H1 (cell line): ENCODE measurements at regions not wholly inside any gene's neighbourhood (a gene's known extent, or its start where the extent isn't known, plus 50 kb on each side); places are given as distances from the start of the nearest gene placed in this dataset.

Experiments used
- CTCF ChIA-PET: fragments of 300-600 bp; sonication (Branson Sonifier 250); formaldehyde crosslinking; loops from one replicate; lab custom pipeline; 2021; ENCODE audit not compliant: partially characterized antibody; lab: Charles Lee
- POLR2A ChIA-PET: fragments of 300-600 bp; sonication (Branson Sonifier 250); formaldehyde crosslinking; loops from one replicate; lab custom pipeline; 2021; ENCODE audit warnings: inconsistent platforms; ENCODE audit not compliant: partially characterized antibody; lab: Charles Lee
- DNase-seq, 2 experiments: peaks; one replicate each; pipeline versions ENCODE4 v3.0.0 to v3.0.0-alpha.2; 2010 to 2022; ENCODE audit warnings: low spot score in 2 of 2, low read depth in 1 of 2, mixed read lengths in 1 of 2
- FAIRE-seq: peaks from 2 replicates; lab custom pipeline; 2011; peaks lifted over from hg19 to GRCh38; lab: Jason Lieb, UNC
- H2AFZ ChIP-seq: 2 replicates; pipeline ENCODE4 v1.8.1; 2012; ENCODE audit warnings: low read length, inconsistent platforms
- H2AK5ac ChIP-seq: 2 replicates; pipeline ENCODE4 v1.6.1; 2013; ENCODE audit warnings: low read depth, low read length
- H2BK120ac ChIP-seq: replicated peaks from 2 replicates; pipeline ENCODE3; 2013; ENCODE audit warnings: low read depth, low read length, inconsistent platforms
- H2BK12ac ChIP-seq: 2 replicates; pipeline ENCODE4 v1.6.1; 2013; ENCODE audit warnings: low read depth, low read length
- H2BK15ac ChIP-seq: 2 replicates; pipeline ENCODE4 v1.6.1; 2013; ENCODE audit warnings: low read length
- H2BK20ac ChIP-seq: 2 replicates; pipeline ENCODE4 v1.6.1; 2013; ENCODE audit warnings: low read length
- H2BK5ac ChIP-seq: 2 replicates; pipeline ENCODE4 v1.6.1; 2013; ENCODE audit warnings: low read depth, low read length
- H3K14ac ChIP-seq: 2 replicates; pipeline ENCODE4 v1.6.1; 2013; ENCODE audit warnings: inconsistent platforms; ENCODE audit not compliant: insufficient read length
- H3K18ac ChIP-seq: 2 replicates; pipeline ENCODE4 v1.6.1; 2013; ENCODE audit warnings: low read length; ENCODE audit errors: extremely low read depth
- H3K23ac ChIP-seq: 2 replicates; pipeline ENCODE4 v1.6.1; 2013; ENCODE audit warnings: inconsistent platforms; ENCODE audit not compliant: insufficient read length
- H3K23me2 ChIP-seq: 2 replicates; pipeline ENCODE4 v1.6.1; 2013; ENCODE audit warnings: low read depth, low read length
- H3K27ac ChIP-seq: 2 replicates; pipeline ENCODE4 v1.6.1; 2011; ENCODE audit warnings: low read depth, low read length, inconsistent platforms
- H3K27me3 ChIP-seq, 4 experiments: replicated peaks in 1 of 4; 1 replicate in 1 of 4; 2 replicates in 3 of 4; pipeline versions ENCODE4 v1.6.1 to v1.8.1; 2011 to 2013; ENCODE audit warnings: low read length in 3 of 4, mild to moderate bottlenecking in 3 of 4, inconsistent platforms in 2 of 4, mixed read lengths in 2 of 4, moderate library complexity in 1 of 4; ENCODE audit not compliant: control insufficient read depth in 3 of 4, insufficient read depth in 3 of 4; ENCODE audit errors: extremely low read depth in 1 of 4
- H3K36me3 ChIP-seq, 4 experiments: 2 replicates each; pipeline versions ENCODE4 v1.6.1 to v1.8.1; 2011 to 2013; ENCODE audit warnings: mild to moderate bottlenecking in 4 of 4, low read length in 3 of 4, moderate library complexity in 2 of 4, control low read depth in 1 of 4, inconsistent platforms in 1 of 4; ENCODE audit not compliant: insufficient read depth in 4 of 4, control insufficient read depth in 2 of 4
- H3K4ac ChIP-seq: replicated peaks from 2 replicates; pipeline ENCODE3; 2013; ENCODE audit warnings: low read length, low read depth, mixed read lengths, inconsistent platforms; ENCODE audit not compliant: insufficient read length
- H3K4me1 ChIP-seq, 4 experiments: replicated peaks in 1 of 4; 1 replicate in 1 of 4; 2 replicates in 3 of 4; pipeline versions ENCODE4 v1.6.1 to v1.8.1; 2011 to 2013; ENCODE audit warnings: low read length in 3 of 4, inconsistent platforms in 2 of 4, mixed read lengths in 1 of 4; ENCODE audit not compliant: insufficient read depth in 4 of 4, control insufficient read depth in 3 of 4
- H3K4me2 ChIP-seq, 2 experiments: 2 replicates each; pipeline versions ENCODE4 v1.6.1 to v1.8.1; 2011 to 2013; ENCODE audit warnings: low read depth in 2 of 2, low read length in 2 of 2, control low read depth in 1 of 2, inconsistent platforms in 1 of 2, mild to moderate bottlenecking in 1 of 2; ENCODE audit not compliant: insufficient read depth in 1 of 2
- H3K4me3 ChIP-seq, 4 experiments: fragments of 200-600, 300-600 bp in 1 of 4; sonication (generic), shearing (Covaris generic), sonication (Bioruptor Twin) in 1 of 4; 2 replicates each; pipeline versions ENCODE4 v1.5.1 to v1.8.1; 2011 to 2016; ENCODE audit warnings: low read length in 4 of 4, low read depth in 3 of 4, control low read depth in 2 of 4, inconsistent platforms in 2 of 4, mild to moderate bottlenecking in 2 of 4, mixed read lengths in 1 of 4, moderate library complexity in 1 of 4; ENCODE audit not compliant: insufficient read depth in 2 of 4; ENCODE audit errors: extremely low read depth in 1 of 4
- H3K56ac ChIP-seq: replicated peaks from 2 replicates; pipeline ENCODE3; 2013; ENCODE audit warnings: low read depth, mild to moderate bottlenecking, mixed read lengths, low read length, inconsistent platforms; ENCODE audit not compliant: insufficient read length
- H3K79me1 ChIP-seq: 2 replicates; pipeline ENCODE4 v1.6.1; 2013; ENCODE audit warnings: low read depth, low read length, control low read depth
- H3K79me2 ChIP-seq, 2 experiments: 2 replicates each; pipeline versions ENCODE4 v1.6.1 to v1.8.1; 2012 to 2013; ENCODE audit warnings: low read length in 2 of 2, mild to moderate bottlenecking in 2 of 2, inconsistent platforms in 1 of 2; ENCODE audit not compliant: insufficient read depth in 2 of 2, control insufficient read depth in 1 of 2
- H3K9ac ChIP-seq, 4 experiments: replicated peaks in 1 of 4; 1 replicate in 1 of 4; 2 replicates in 3 of 4; pipeline versions ENCODE4 v1.6.1 to v1.8.1; 2011 to 2013; ENCODE audit warnings: low read depth in 3 of 4, low read length in 3 of 4, control low read depth in 2 of 4, mild to moderate bottlenecking in 2 of 4, moderate library complexity in 2 of 4, inconsistent platforms in 1 of 4; ENCODE audit errors: extremely low read depth in 1 of 4
- H3K9me3 ChIP-seq, 2 experiments: 2 replicates each; pipeline versions ENCODE4 v1.6.1 to v1.8.1; 2012 to 2013; ENCODE audit warnings: mild to moderate bottlenecking in 2 of 2, moderate library complexity in 2 of 2, control low read depth in 1 of 2, inconsistent platforms in 1 of 2, low read depth in 1 of 2, low read length in 1 of 2, mixed read lengths in 1 of 2; ENCODE audit not compliant: insufficient read depth in 2 of 2
- H4K20me1 ChIP-seq, 2 experiments: replicated peaks in 1 of 2; 2 replicates each; pipeline versions ENCODE3 to v1.8.1; 2011 to 2013; ENCODE audit warnings: inconsistent platforms in 2 of 2, low read length in 2 of 2, mild to moderate bottlenecking in 1 of 2; ENCODE audit not compliant: insufficient read depth in 2 of 2, control insufficient read depth in 1 of 2
- H4K5ac ChIP-seq: 2 replicates; pipeline ENCODE4 v1.6.1; 2013; ENCODE audit warnings: low read length, low read depth, mixed read lengths, inconsistent platforms; ENCODE audit not compliant: insufficient read length
- H4K8ac ChIP-seq: 2 replicates; pipeline ENCODE4 v1.8.0; 2013; ENCODE audit warnings: mild to moderate bottlenecking, moderate library complexity, low read length, inconsistent platforms; ENCODE audit not compliant: insufficient read depth; ENCODE audit errors: extremely low read depth
- H4K91ac ChIP-seq: replicated peaks from 2 replicates; pipeline ENCODE3; 2013; ENCODE audit warnings: low read length, mixed read lengths, inconsistent platforms; ENCODE audit not compliant: insufficient read length
- ATF3 ChIP-seq: IDR thresholded peaks from 2 replicates; pipeline ENCODE4 v1.6.1; 2011; ENCODE audit warnings: low read depth, mild to moderate bottlenecking, low read length; ENCODE audit not compliant: insufficient read depth
- CTBP2 ChIP-seq: IDR thresholded peaks from 2 replicates; pipeline ENCODE4 v1.7.0; 2011; ENCODE audit warnings: borderline replicate concordance, mild to moderate bottlenecking, moderate library complexity, mixed read lengths, low read length; ENCODE audit not compliant: insufficient read depth, insufficient read length
- CTCF ChIP-seq, 3 experiments: IDR thresholded peaks; 1 replicate in 2 of 3; 2 replicates in 1 of 3; pipeline versions ENCODE4 v1.5.1 to v1.6.1; 2011; ENCODE audit warnings: low read length in 3 of 3, mild to moderate bottlenecking in 3 of 3, inconsistent platforms in 2 of 3, low read depth in 1 of 3, moderate library complexity in 1 of 3; ENCODE audit not compliant: insufficient read depth in 1 of 3; ENCODE audit errors: control extremely low read depth in 1 of 3
- EGR1 ChIP-seq: IDR thresholded peaks from 2 replicates; pipeline ENCODE4 v1.6.1; 2011; ENCODE audit warnings: low read depth, low read length, borderline replicate concordance
- HDAC6 ChIP-seq: IDR thresholded peaks from one replicate; pipeline ENCODE4 v1.7.1; 2012; ENCODE audit warnings: low read depth, mild to moderate bottlenecking, inconsistent platforms, low read length, moderate library complexity
- PHF8 ChIP-seq: fragments of 200-600 bp; sonication (generic); conservative IDR thresholded peaks from 2 replicates; pipeline ENCODE4 v1.7.1; 2012; ENCODE audit warnings: low read depth, mild to moderate bottlenecking, inconsistent platforms, low read length, moderate library complexity
- SAP30 ChIP-seq: fragments of 300-600 bp; sonication (generic); IDR thresholded peaks from 2 replicates; pipeline ENCODE4 v1.7.1; 2012; ENCODE audit warnings: low read length, moderate library complexity, mild to moderate bottlenecking, inconsistent platforms; ENCODE audit not compliant: insufficient read depth, insufficient replicate concordance
- SIN3A ChIP-seq, 2 experiments: IDR thresholded peaks in 1 of 2; conservative IDR thresholded peaks in 1 of 2; 2 replicates each; pipeline ENCODE4 v1.6.1; 2011 to 2012; ENCODE audit warnings: low read length in 2 of 2, improper control_type of control experiment in 1 of 2, low read depth in 1 of 2, mild to moderate bottlenecking in 1 of 2
- ZNF274 ChIP-seq: IDR thresholded peaks from 2 replicates; pipeline ENCODE4 v1.7.0; 2012; ENCODE audit warnings: low read length, borderline replicate concordance; ENCODE audit errors: extremely low read depth
- WGBS, 2 experiments: shearing (Covaris generic) in 1 of 2; methylation state at CpG; one replicate each; pipeline versions ENCODE4 v1.1.6 to v1.1.7; 2013 to 2015; ENCODE audit warnings: low lambda C conversion rate in 2 of 2, mixed read lengths in 2 of 2, inconsistent platforms in 1 of 2, low coverage in 1 of 2, missing lambda C conversion rate in 1 of 2; ENCODE audit not compliant: insufficient replicate concordance in 2 of 2, insufficient coverage in 1 of 2, insufficient read length in 1 of 2; ENCODE audit errors: extremely low coverage in 1 of 2, missing lambda C conversion rate in 1 of 2; 5-methylcytosine and 5-hydroxymethylcytosine counted together

GRCh38 chr3:46130631-46131310 is 77.3 kb downstream of the CCR1 start:
- H2BK20ac ChIP-seq = no peak overlapping the region
- no peak overlapping the region for H2BK5ac ChIP-seq
- no peak overlapping the region for H2BK120ac ChIP-seq
- no peak overlapping the region for H4K5ac ChIP-seq
- no peak overlapping the region for H3K18ac ChIP-seq
- H3K23ac ChIP-seq = no peak overlapping the region
- H3K4me3 ChIP-seq = no peak overlapping the region
- H4K20me1 ChIP-seq = no peaks in the 10 kb centered on the region
- H3K9ac ChIP-seq = no peak overlapping the region
- no peak overlapping the region for H2AFZ ChIP-seq
- FAIRE-seq = no peak
- ChIA-PET POLR2A (no interaction called here), CTCF (no interaction called here)
- no peaks in the 10 kb centered on the region for H3K36me3 ChIP-seq
- H2BK15ac ChIP-seq = no peak overlapping the region
- H4K8ac ChIP-seq = peak overlapping the region; percentile 18; the same call in 1 of the 2 replicates
- H3K27ac ChIP-seq = no peak overlapping the region
- no peak overlapping the region for H3K4me2 ChIP-seq
- no peaks in the 10 kb centered on the region for H3K23me2 ChIP-seq
- H4K91ac ChIP-seq = no peak overlapping the region
- H2BK12ac ChIP-seq = no peak overlapping the region
- no peaks in the 10 kb centered on the region for H3K9me3 ChIP-seq
- no peaks in the 10 kb centered on the region for H3K79me1 ChIP-seq
- no peak overlapping the region for H3K14ac ChIP-seq
- no peak for DNase-seq
- no peak overlapping the region for H3K56ac ChIP-seq
- H3K79me2 ChIP-seq = no peaks in the 10 kb centered on the region
- no peak overlapping the region for H3K4ac ChIP-seq
- WGBS, 2 experiments = 91% methylated on average over 7 of the region's 7 CpGs; no CpG with 5 or more reads in 1 of the 2 experiments
- no peaks in the 10 kb centered on the region for H3K4me1 ChIP-seq
- no peaks in the 10 kb centered on the region for H3K27me3 ChIP-seq
- H2AK5ac ChIP-seq = no peak overlapping the region
- TF ChIP-seq CTBP2 (no peak), ZNF274 (no peak), CTCF (IDR thresholded peaks at IDR 0.05; ENCODE audit: control extremely low read depth in 1 of 3, insufficient read depth in 1 of 3, low read depth in 1 of 3, low read length in 3 of 3) (no peak), EGR1 (no peak), ATF3 (no peak), SAP30 (no peak), PHF8 (no peak), HDAC6 (no peak), SIN3A (conservative IDR thresholded peaks at IDR 0.05 in 1 of 2, IDR thresholded peaks at IDR 0.05 in 1 of 2; ENCODE audit: low read depth in 1 of 2, low read length in 2 of 2) (no peak)
